ENCODE measurements at regions not wholly inside any gene's neighbourhood (a gene's known extent, or its start where the extent isn't known, plus 50 kb on each side); places are given as distances from the start of the nearest gene placed in this dataset.

GRCh38 chr5:123701511-123702200 is 189.7 kb downstream of the CSNK1G3 start:
- Histone ChIP-seq H3K9me3 (ENCODE audit: control insufficient read depth in 4 of 4, low read length in 3 of 4) (no peaks in the 10 kb centered on the region), H3K27ac (ENCODE audit: low read depth in 1 of 2, low read length in 2 of 2) (no peak overlapping the region), H3K27me3 (ENCODE audit: control insufficient read depth in 4 of 4, insufficient read depth in 4 of 4, low read length in 3 of 4) (no peaks in the 10 kb centered on the region), H3K4me3 (ENCODE audit: low read depth in 1 of 3, low read length in 3 of 3) (no peak overlapping the region), H3K36me3 (ENCODE audit: control insufficient read depth in 4 of 4, insufficient read depth in 3 of 4, low read depth in 1 of 4, low read length in 3 of 4) (no peaks in the 10 kb centered on the region), H3K4me1 (ENCODE audit: control insufficient read depth in 4 of 4, insufficient read depth in 4 of 4, low read length in 3 of 4) (no peaks in the 10 kb centered on the region), H3K9ac (ENCODE audit: low read depth in 1 of 2, low read length in 2 of 2) (no peak overlapping the region)
- 95% methylated on average over 3 of the region's 3 CpGs for WGBS
- no peak for TF ChIP-seq JUND (IDR thresholded peaks at IDR 0.05)
- TF ChIP-seq RAD21 (IDR thresholded peaks at IDR 0.05): no peak
- no peak for DNase-seq (ENCODE audit: low spot score)

GRCh38 chr5:123700624-123701287 is 188.8 kb downstream of the CSNK1G3 start:
- no peak overlapping the region for H3K27ac ChIP-seq (ENCODE audit: low read depth in 1 of 2, low read length in 2 of 2)
- TF ChIP-seq MAX (IDR thresholded peaks at IDR 0.05) (no peak), YY1 (IDR thresholded peaks at IDR 0.05) (no peak), HNF4A (conservative IDR thresholded peaks at IDR 0.05) (no peak), REST (IDR thresholded peaks at IDR 0.05) (no peak), ATF3 (IDR thresholded peaks at IDR 0.05) (no peak), EGR1 (IDR thresholded peaks at IDR 0.05; ENCODE audit: low read depth in 2 of 2) (no peak), ZBTB33 (IDR thresholded peaks at IDR 0.05) (no peak), FOXA2 (IDR thresholded peaks at IDR 0.05) (no peak), CTCF (IDR thresholded peaks at IDR 0.05; ENCODE audit: low read depth, low read length, missing input control) (no peak), TAF1 (conservative IDR thresholded peaks at IDR 0.05) (no peak), HNF4G (IDR thresholded peaks at IDR 0.05) (no peak), SP1 (IDR thresholded peaks at IDR 0.05) (no peak), NR2F2 (IDR thresholded peaks at IDR 0.05) (no peak)
- H3K9me3 ChIP-seq (ENCODE audit: control insufficient read depth in 4 of 4, low read length in 3 of 4): no peaks in the 10 kb centered on the region
- WGBS: 74% methylated on average over 6 of the region's 6 CpGs
- no peaks in the 10 kb centered on the region for H3K27me3 ChIP-seq (ENCODE audit: control insufficient read depth in 4 of 4, insufficient read depth in 4 of 4, low read length in 3 of 4)
- H3K36me3 ChIP-seq (ENCODE audit: control insufficient read depth in 4 of 4, insufficient read depth in 3 of 4, low read depth in 1 of 4, low read length in 3 of 4): no peaks in the 10 kb centered on the region
- DNase-seq (ENCODE audit: low spot score): no peak
- no peak overlapping the region for H3K4me3 ChIP-seq (ENCODE audit: low read depth in 1 of 3, low read length in 3 of 3)
- no peaks in the 10 kb centered on the region for H3K4me1 ChIP-seq (ENCODE audit: control insufficient read depth in 4 of 4, insufficient read depth in 4 of 4, low read length in 3 of 4)
- H3K9ac ChIP-seq (ENCODE audit: low read depth in 1 of 2, low read length in 2 of 2): no peak overlapping the region
